NCI-H1436 treated with DMSO at 0.1 percent for 48 hours (cell line): ENCODE measurements at regions not wholly inside any gene's neighbourhood (a gene's known extent, or its start where the extent isn't known, plus 50 kb on each side); places are given as distances from the start of the nearest gene placed in this dataset.

Experiments used
- DNase-seq: peaks from one replicate; lab custom pipeline; 2025; lab: John Stamatoyannopoulos, UW

DNA sequence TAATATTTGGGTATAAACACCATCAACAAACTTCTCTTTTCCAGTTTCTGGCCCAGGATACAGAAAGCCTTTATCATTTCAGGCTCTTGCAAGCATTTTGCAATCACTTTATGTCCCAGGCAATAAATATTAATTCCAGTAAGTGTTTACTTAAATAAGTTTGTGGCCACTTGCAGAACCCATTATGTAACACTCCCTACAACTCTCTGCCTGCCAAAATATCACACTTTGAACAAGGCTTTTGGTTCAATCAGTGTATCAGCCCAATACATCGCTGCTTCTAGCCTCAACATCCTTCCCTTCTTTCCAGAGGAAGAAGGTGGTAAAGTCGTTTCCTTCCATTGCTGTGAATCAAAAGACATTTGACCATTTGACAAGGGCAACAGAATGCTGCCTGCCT, 203.0 kb upstream of the USP25 start:
- no peak for DNase-seq

DNA sequence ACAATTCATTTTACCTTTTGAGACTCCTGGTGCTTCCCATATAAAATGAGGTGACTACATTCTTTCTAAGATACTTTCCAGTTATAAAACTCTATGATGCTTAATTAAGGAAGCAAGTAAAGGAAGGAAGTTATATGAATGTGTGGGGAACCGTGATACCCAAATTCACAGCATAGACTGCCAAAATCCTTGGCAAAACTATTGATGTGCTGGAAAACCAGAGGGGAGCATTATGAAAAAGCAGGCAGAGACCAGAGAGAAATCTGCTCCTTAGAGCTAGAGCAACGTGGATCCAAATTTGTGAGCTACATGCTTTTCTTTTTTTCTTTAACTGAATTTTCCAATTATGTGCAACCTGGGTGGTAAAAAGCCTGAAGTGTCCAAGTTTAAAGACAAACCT, 201.4 kb upstream of the USP25 start:
- DNase-seq, result no peak

DNA sequence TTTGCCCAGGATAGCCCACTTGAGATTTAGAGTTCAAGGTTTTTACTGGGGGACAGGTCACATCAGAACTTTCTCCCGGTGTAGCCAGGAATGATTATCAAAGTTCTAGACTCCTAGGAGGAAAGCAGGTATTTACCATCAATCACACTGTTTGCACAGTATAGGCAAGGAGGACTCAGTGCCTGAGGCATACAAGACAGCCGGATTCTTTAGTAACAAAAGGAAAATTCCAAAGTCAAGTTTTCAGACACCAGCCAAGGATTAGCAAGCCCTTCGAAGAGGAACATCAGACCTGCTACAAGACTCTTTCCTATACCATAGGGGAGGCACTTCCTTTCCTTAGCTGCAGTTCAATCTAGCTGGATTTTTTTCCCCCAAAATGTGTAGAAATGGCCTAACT, 197.8 kb upstream of the USP25 start:
- DNase-seq, result no peak

DNA sequence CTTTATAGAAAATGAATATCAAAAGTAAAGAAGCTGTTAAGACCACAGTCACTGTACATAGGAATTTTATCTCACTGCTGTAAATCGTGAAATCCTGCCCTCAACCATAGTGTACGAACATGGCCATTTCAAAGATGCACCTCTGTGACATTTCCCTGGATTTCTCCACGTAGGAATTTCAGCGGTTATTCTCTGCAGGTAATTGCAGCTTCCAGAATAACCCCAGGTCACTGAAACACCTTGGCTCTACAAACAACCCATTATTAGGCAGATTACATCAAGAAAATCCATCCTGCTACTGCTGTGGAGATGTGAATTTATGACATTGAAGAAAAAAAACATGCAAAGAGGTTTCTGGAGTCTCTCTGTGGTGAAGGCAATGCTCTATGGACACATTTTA, 196.2 kb upstream of the USP25 start:
- DNase-seq, result no peak

DNA sequence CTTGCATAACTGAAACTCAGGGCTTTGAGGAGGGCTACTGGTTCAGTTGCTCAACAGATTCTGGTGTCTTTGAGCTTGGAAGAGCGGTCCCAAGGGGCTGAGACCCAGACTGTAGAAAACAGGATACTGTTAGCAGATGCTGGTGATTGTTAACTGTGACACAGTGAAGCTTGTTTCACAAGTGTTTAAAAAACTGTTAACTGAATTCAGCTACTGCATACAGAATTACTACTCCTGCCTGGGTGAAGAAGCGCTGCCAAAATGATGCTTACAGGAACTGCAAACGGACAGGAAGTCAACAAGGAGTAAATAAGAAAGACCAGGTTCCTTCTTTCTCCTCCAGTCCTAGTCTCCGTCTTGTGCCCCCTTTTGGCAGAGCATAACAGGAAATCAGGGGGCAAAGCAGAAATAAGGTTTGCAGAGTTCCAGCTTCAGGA, 195.3 kb upstream of the USP25 start:
- no peak for DNase-seq

DNA sequence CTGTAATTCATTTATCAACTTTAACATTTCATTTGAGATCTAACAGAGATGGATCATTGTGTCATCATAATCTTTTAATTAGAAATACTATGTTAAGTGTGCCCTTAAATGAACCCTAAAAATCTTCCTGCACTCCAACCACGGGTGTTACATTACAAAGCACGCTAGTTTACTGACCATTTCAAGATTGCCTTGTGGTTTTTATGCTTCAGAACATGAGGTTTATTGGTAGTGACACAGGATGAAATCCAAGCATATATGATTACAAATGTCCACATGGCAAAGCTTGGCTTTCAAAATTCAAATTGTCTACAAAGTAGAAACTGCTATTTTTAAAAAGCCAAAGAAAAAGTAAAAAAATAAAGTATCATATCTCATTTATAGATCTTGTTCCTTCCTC, 190.4 kb upstream of the USP25 start:
- no peak for DNase-seq

DNA sequence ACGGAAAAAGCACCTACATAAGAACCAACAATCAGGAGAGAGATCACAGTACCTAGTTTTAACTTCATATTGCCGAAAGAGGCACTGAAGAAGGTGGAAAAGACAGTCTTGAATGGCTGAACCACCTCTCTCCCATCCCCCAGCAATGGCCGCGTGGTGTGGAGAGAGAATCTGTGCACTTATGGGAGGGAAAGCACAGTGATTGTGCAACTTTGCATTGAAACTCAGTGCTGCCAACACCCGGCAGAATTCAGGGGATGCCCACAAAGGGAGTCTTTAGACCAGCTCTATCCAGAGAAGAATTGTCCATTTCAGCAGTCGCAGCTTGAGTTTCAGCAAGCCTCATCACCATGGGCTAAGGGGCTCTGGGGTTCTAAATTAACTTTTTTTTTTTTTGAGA, 186.3 kb upstream of the USP25 start:
- no peak for DNase-seq

DNA sequence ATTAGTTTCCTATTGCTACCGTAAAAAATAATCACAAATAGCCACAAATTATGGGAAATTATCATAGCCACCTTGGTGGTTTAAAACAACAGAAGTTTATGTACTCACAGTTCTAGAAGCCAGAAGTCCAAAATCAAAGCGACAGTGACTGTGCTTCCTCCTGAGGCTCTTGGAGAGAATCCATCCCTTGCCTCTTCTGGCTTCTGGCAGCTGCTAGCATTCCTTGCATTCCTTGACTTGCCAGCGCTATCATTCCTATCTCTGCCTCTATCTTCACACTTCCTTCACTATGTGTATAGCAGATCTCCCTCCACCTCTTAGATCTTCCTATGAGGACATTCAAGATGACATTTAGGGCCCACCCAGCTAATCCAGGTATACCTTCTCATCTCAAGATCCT, 180.1 kb upstream of the USP25 start:
- no peak for DNase-seq

DNA sequence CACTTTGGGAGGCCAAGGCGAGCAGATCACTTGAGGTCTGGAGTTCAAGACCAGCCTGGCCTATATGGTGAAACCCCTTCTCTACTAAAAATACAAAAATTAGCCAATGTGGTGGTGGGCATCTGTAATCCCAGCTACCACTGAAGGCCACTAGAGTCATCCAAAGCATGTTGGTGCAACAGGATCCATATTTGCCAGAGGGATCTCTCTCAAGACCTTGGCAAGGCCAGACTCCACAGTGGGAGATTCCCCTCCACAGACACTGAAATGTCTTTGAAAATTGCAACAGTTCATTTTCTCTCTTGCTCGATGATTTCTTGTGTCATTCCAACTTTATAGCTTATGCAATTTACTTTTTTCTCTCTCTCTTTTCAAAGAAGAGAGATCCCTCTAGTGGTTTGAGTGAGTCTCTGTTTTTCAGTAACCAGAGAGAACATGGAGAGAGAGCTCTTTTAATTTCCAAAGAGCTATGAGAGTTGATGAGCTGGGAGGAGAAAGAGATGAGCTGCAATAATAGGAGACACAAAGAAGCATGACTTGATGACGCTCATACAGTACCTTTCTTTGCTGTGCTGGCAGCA, 176.8 kb upstream of the USP25 start:
- no peak for DNase-seq

DNA sequence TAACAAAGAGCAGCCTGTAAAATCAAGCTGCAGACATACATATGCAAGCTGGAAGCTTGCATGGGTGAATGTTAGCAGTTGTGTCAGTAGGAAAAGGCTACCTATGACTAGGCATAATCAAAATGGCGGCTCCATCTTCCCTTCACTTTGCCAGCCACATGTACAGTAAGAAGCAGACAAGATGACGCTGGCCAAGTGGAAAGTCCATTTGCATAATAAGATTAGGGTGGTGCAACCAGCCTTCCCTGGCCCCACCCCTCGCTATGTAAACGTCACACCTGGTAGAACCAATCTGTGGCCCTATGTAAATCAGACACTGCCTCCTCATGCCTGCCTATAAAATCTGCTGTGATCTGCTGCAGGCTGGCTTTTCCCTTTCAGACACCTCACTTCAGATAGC, 171.9 kb upstream of the USP25 start:
- DNase-seq, result no peak

DNA sequence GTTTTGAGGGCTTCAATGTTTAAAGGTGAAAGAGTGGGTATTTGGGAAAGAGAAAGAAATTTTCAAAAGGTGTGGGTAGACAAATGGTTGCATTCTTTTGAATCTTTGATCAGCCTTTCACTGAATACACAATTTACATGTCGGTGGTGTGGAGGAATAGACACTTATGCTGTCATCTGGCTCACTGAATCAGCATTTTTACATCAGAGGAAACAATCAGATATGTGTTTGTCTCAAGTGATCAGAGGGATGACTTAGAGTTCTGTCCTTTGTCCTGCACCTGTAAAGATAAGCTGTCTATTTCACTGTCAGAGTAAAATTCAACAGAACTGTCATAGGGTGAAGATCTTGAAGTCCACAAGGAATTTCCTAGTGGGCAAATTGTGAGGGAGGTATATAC, 170.9 kb upstream of the USP25 start:
- no peak for DNase-seq

DNA sequence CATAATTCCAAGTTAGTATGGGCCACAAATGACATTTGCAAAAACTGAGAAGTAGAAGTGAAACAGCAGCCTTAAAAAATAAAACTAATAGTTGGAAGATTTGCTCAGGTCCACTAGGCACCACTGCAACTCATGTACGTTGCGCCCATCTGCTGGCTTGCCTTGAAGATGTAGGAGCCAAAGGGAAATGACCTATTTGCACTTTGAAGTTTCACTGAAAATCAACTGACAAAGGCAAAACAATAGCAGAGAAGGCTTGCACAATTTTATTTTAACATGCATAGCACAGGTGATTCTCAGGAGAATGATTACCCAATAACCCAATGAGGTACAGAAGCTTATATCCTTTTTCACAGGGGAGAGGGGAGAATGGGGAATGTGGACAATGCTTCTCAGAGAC, 170.1 kb upstream of the USP25 start:
- DNase-seq, result no peak

DNA sequence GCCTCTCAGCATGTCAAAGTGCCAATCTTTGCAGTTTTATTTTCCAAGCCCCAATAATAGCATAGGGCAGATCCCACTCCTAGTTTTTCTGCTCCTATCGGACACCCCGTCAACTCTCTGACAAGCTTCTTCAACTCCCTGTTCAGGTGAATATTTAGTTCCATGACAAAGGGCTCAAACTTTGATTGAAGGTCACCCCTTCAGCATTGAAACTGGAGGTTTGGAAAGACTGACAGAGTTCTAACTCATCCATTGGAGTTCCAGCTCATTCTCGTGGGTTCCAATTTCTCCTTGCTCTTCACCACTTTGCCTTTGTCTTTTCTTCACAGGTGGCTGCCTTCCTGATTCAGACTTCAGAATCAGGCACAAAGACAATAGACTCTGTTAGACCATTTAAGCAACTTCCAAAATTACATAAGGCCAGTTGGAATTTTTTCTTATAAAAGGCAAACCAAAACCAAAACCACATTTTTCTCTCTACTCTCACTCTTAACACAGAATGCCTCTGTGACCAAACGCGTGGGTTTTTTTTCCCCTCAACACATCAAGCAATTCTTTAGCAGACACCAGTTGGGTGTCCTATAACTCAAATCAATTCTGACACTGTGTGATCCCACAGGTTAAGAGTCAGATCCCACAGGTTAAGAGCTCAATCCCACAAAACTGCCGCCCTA, 169.3 kb upstream of the USP25 start:
- DNase-seq, result no peak

DNA sequence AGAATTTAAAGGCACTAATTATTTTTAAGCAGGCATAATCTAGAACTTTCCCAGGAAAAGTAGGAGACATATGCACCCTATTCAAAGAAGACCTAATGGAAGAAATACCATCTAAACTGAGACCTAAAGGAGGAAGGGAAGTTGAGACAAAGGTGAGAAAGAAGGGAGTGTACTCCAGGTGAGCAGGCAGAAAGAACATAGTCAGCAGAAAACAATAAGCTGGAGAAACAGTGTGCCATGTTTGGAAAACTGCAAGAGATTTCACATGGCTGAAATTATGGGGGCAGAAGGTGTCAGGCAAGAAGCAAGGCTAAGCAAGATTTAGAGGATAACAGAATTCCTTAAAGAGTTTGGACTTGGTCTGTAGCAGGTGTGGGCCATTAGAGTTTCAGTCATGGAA, 167.0 kb upstream of the USP25 start:
- no peak for DNase-seq

DNA sequence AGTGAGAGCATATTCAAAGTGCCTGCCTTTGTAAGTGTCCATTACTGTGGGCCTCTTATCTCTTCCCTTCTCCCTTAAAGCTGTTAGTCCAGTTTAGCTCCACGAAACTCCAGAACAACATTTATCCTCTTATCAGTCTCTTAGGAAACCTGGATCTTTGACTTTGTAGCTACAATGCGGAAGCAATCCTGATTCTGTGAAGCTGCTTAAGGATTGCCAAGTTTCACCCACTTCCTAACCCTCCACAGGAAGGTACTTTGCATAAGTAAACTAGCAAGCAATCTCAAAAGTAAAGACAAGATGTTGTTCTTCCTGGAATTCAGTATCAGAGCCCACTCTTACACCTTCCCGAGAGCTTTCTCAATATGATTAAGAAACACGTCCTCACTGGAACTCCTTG, 164.9 kb upstream of the USP25 start:
- no peak for DNase-seq

DNA sequence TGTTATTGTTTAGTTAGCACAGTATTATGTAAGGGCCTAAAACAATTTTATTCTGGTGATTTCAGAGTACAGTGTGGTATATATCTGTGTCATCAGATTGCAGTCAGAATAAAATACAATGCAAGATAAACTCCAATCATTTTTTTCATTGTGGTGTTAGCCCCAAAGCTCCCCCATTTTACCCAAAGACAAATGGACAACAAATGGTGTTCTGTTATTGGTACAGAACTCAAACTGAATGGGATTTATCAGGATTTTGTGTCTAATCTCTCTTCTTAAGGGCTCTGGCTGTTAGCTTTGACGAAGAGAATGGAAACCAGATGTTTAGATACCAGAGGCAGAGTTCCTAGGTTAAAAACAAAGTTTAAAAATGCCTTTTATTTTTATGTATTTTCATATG, 163.1 kb upstream of the USP25 start:
- no peak for DNase-seq

DNA sequence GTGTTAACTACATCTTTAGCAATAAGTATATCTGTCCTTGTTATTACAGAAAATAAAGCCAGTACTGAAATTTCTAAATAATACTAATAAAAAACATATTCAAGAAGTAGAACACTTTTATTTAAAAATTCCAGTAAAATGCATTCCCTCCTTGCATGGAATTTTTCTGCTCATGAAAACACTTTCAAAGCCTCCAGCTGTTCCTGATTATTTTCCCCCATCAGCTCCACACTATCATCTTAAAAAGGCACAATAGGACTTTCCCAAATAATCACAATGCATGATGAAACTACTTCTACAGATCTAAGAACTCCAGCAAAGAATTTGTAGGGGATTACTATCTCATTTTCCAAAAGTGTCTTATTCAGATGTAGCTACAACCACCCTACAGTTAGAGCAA, 162.6 kb upstream of the USP25 start:
- DNase-seq, result no peak

DNA sequence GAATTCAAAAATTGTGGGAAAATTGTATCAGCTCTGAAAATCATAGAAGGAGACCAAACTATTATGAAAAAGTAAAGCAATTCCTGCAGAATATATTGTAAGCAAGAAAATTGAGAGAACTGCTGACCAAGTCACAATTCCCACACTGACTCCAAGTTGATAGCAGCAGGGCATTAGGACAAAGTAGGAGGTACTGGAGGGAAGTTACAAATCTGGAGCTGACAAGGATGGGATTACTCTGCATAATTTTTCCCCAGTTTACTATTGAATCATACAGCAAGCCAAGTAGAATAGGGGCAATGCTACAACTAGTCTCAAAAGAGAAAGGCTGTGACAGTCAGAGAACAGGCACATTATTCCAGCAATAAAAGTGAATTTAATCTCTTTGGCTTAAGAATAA, 161.3 kb upstream of the USP25 start:
- DNase-seq, result no peak

DNA sequence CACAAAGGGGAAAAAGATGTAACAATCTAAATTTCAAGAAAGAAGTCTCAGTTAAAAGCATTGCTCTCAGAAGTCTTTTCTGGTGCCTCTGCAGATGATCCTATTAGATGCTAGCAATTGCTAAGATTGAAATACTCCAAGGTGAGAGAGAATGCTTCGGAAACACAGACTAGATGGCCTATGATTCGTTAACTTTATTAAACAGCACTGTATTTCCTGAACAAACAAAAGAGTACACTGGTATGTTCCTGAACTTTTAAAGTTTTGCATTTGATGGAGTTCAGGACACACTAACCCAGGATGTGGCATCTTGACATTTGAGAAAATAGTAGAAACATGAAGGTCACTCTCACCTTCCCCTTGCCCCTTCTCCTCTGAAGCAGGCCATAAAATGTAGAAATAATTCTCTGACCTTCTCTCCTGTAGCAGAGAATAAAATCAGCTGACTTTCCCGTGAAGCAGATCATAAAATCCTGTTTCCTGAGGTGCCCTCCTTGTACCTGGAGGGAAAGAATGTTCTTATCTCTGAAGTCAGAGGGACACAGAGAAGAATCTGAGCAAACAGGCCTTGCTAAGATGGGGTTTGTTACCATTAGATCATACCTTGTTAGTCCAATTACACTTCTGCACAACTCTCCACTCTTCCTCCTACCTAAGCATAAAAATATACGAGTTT, 142.9 kb upstream of the USP25 start:
- DNase-seq, result no peak

DNA sequence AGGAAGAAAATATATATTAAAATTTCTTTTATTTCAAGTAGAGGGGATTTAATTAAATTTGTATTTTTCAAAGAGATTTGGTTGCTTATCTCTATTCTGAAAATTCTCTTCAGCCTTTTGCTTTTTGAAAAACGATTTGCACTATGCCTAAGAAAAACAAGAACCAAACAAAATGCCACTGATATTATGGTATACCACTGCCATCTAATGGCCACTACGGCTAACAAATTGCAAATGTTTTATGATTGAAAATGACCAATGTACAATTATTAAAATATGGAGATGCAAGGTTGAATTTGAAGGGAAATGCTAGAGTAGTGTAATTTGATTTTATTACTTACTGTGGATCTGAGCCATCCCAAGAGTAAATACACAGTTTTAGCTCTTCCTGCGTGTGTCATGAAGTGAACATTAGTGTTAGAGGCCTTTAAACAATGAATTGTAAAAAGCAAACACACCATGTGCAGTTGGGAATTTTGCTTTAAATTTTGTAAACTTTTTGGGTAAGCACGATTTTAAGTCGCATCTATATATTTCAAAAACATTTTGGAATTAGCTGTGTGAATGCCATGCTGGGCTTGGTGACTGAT, 137.4 kb upstream of the USP25 start:
- DNase-seq, result no peak

DNA sequence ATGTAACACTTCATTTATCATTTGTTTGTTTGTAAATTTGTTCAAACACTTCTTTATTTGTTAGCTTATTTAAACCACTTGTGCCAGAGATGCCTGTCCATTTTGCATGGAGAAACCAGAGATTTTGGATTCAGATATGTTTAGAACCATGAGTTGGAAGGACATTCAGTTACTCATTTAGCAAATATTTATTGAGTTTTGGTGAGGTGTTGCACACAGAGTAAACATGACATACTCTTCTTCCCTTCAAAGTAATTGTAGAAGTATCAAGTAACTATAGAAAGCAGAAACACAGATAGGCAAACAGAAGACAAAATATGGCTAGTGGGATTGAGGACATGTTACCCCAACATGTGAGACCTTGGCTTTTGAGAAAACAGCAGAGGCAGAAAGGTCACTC, 136.8 kb upstream of the USP25 start:
- DNase-seq, result no peak

DNA sequence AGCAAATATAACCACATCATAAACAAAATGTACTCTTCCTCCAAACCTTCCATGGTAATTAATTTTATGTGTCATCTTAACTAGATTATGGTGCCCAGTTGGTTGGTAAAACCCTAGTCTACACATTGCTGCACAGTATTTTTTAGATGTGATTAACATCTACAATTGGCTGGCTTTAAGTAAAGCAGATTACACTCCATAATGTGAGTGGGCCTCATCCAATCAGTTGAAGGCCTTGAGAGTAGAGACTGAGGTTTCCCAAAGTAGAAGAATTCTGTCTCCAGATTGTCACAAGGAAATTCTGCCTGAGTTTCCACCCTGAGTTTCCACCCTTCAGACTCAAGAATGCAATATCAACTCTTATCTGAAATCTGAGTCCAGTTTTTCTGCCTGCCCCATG, 128.4 kb upstream of the USP25 start:
- DNase-seq, result no peak

DNA sequence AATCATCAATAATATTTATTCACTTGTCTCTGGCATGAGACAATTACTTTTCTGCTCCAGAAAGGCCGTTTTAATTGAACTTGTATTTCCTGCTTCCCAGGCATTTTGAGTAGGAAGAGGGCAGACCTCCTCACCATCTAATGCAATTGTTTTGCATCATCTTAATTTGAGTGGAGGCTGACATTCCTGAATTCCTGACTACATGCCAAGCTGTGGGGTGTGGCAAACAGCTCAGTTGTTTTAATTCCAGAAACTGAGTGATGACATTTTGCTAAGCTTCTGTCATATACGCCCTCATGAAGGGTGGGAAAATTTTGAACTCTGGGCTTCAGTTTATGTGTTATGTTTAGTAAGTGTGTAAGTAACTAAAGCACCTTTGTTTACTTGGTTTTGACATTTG, 125.4 kb upstream of the USP25 start:
- DNase-seq, result no peak
